ENCODE measurements at regions not wholly inside any gene's neighbourhood (a gene's known extent, or its start where the extent isn't known, plus 50 kb on each side); places are given as distances from the start of the nearest gene placed in this dataset.

DNA sequence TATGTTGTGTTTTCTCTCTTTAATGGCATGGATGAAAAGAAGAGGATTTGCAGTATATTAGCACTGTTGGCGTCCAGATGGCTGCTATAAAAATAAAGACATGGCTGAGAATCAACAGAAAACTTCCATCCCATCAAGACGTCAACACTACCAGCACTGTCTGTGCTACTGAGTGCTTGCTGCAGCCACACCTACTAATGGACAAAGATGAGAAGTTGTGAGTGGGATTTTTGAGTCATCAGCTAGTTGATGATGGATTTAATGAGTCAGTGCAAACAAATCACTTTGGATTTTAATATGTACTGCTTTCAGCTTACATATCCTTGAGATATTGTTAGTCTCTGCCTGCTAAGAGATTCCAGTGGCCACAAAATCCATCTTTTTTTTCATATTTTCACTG lies 631.0 kb upstream of the ANKRD30A start:
- TF ChIP-seq, protein P1, sequence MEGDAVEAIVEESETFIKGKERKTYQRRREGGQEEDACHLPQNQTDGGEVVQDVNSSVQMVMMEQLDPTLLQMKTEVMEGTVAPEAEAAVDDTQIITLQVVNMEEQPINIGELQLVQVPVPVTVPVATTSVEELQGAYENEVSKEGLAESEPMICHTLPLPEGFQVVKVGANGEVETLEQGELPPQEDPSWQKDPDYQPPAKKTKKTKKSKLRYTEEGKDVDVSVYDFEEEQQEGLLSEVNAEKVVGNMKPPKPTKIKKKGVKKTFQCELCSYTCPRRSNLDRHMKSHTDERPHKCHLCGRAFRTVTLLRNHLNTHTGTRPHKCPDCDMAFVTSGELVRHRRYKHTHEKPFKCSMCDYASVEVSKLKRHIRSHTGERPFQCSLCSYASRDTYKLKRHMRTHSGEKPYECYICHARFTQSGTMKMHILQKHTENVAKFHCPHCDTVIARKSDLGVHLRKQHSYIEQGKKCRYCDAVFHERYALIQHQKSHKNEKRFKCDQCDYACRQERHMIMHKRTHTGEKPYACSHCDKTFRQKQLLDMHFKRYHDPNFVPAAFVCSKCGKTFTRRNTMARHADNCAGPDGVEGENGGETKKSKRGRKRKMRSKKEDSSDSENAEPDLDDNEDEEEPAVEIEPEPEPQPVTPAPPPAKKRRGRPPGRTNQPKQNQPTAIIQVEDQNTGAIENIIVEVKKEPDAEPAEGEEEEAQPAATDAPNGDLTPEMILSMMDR (IDR thresholded peaks at IDR 0.05): no peak
- Histone ChIP-seq H3K9ac (no peak overlapping the region), H3K4me1 (no peaks in the 10 kb centered on the region), H2AFZ (no peak overlapping the region), H3K27ac (no peak overlapping the region), H3K4me2 (ENCODE audit: low read length) (no peak overlapping the region), H3K79me2 (no peaks in the 10 kb centered on the region), H3K9me3 (ENCODE audit: control insufficient read depth, low read length) (no peaks in the 10 kb centered on the region), H3K4me3 (ENCODE audit: low read depth, low read length) (no peak overlapping the region), H3K36me3 (ENCODE audit: control insufficient read depth, insufficient read depth, low read length) (no peaks in the 10 kb centered on the region), H3K27me3 (ENCODE audit: control insufficient read depth, insufficient read depth, low read length) (no peaks in the 10 kb centered on the region)

DNA sequence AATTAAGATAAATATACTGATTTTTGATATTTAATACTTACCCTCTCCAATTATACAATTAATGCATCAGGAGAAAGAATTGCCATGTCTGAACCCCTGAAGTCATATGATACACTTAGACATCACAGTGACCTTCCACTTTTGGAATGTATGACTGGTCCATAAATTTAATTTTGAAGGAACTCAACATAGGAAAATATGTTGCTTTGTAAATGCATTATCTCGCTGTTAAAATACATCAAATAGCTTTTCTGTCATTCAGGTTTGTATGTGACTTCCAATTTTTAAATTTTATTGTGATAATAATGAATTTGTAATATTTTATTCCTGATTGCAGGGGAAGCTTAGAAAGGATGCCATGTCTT lies 631.9 kb upstream of the ANKRD30A start:
- H3K36me3 ChIP-seq (ENCODE audit: control insufficient read depth, insufficient read depth, low read length): no peaks in the 10 kb centered on the region
- H3K4me1 ChIP-seq: no peaks in the 10 kb centered on the region
- TF ChIP-seq, protein P1 (IDR thresholded peaks at IDR 0.05): no peak
- no peak overlapping the region for H3K27ac ChIP-seq
- no peak overlapping the region for H2AFZ ChIP-seq
- H3K9me3 ChIP-seq (ENCODE audit: control insufficient read depth, low read length): no peaks in the 10 kb centered on the region
- no peaks in the 10 kb centered on the region for H3K79me2 ChIP-seq
- no peak overlapping the region for H3K4me2 ChIP-seq (ENCODE audit: low read length)
- no peak overlapping the region for H3K9ac ChIP-seq
- no peak overlapping the region for H3K4me3 ChIP-seq (ENCODE audit: low read depth, low read length)
- H3K27me3 ChIP-seq (ENCODE audit: control insufficient read depth, insufficient read depth, low read length): no peaks in the 10 kb centered on the region

DNA sequence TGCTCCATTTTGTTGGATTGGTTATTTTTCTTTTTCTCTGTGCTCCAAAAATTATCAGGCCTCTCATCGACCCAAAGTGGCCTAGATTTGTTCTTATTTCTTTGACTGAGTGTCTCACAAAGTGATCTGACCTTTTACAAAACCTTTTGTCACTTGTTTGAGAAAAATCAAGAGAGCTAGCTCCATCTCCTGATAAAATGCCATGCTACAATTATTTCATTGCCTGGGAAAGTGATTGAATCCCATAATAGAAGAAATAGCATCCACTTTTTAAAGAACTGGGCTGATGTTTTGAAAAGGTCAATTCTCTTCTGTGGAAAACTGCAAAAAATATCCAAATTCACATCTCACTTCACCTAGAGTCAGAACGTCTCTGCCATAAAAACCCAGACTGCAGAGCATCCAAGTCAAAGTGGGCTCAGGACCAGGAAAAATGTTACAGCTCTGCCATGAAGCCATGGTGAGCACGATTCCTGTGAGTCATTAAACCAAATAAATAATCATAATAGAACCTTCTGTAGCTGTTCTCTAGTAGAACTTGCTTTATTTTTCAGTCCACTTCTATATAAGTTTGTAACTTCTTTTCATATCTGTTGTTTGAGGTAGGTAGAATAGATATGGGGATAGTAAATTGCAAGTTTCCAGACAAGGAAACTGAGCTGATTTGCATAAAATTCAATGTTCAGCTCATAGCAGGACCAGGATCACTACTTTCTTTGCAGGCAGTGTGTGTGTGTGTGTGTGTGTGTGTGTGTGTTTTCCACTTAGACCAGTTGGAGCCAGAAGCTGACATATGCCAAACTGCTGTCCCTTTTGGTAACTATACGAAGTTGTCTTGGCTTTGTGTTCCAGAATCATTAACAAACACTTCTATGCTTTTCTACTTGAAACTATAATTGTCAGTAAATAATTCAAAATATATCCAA lies 632.5 kb upstream of the ANKRD30A start:
- no peak overlapping the region for H2AFZ ChIP-seq
- no peaks in the 10 kb centered on the region for H3K9me3 ChIP-seq (ENCODE audit: control insufficient read depth, low read length)
- no peaks in the 10 kb centered on the region for H3K36me3 ChIP-seq (ENCODE audit: control insufficient read depth, insufficient read depth, low read length)
- H3K79me2 ChIP-seq: no peaks in the 10 kb centered on the region
- H3K27ac ChIP-seq: no peak overlapping the region
- TF ChIP-seq, protein P1 (IDR thresholded peaks at IDR 0.05): no peak
- no peak overlapping the region for H3K9ac ChIP-seq
- no peaks in the 10 kb centered on the region for H3K27me3 ChIP-seq (ENCODE audit: control insufficient read depth, insufficient read depth, low read length)
- no peak overlapping the region for H3K4me3 ChIP-seq (ENCODE audit: low read depth, low read length)
- no peak overlapping the region for H3K4me2 ChIP-seq (ENCODE audit: low read length)
- H3K4me1 ChIP-seq: no peaks in the 10 kb centered on the region

GRCh38 chr10:36491926-36492325 lies 633.5 kb upstream of the ANKRD30A start:
- Histone ChIP-seq H3K4me1 (no peaks in the 10 kb centered on the region), H3K27ac (no peak overlapping the region), H3K9ac (no peak overlapping the region), H3K9me3 (ENCODE audit: control insufficient read depth, low read length) (no peaks in the 10 kb centered on the region), H3K36me3 (ENCODE audit: control insufficient read depth, insufficient read depth, low read length) (no peaks in the 10 kb centered on the region), H3K79me2 (no peaks in the 10 kb centered on the region), H2AFZ (no peak overlapping the region), H3K27me3 (ENCODE audit: control insufficient read depth, insufficient read depth, low read length) (no peaks in the 10 kb centered on the region), H3K4me2 (ENCODE audit: low read length) (no peak overlapping the region), H3K4me3 (ENCODE audit: low read depth, low read length) (no peak overlapping the region)
- TF ChIP-seq, protein P1 (IDR thresholded peaks at IDR 0.05): no peak

Data from parathyroid adenoma (tissue), 2 donors.